ENCODE measurements at regions not wholly inside any gene's neighbourhood (a gene's known extent, or its start where the extent isn't known, plus 50 kb on each side); places are given as distances from the start of the nearest gene placed in this dataset.

DNA sequence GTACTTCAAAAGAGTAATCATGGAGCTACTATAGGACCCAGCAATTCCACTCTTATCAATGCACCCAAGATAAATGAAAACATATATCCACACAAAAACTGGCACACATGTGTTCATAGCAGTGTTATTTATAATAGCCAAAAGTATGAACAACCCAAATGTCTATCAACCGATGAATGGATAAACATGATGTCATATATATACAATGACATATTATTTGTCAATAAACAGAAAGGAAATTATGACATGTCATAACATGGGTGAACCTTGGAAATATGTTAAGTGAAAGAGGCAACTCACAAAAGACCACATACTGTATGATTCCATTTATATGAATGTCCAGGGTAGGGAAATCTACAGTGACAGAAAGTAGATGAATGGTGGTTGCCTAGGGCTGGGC is 347.1 kb upstream of the DDHD1 start:
- TF ChIP-seq, protein P1, sequence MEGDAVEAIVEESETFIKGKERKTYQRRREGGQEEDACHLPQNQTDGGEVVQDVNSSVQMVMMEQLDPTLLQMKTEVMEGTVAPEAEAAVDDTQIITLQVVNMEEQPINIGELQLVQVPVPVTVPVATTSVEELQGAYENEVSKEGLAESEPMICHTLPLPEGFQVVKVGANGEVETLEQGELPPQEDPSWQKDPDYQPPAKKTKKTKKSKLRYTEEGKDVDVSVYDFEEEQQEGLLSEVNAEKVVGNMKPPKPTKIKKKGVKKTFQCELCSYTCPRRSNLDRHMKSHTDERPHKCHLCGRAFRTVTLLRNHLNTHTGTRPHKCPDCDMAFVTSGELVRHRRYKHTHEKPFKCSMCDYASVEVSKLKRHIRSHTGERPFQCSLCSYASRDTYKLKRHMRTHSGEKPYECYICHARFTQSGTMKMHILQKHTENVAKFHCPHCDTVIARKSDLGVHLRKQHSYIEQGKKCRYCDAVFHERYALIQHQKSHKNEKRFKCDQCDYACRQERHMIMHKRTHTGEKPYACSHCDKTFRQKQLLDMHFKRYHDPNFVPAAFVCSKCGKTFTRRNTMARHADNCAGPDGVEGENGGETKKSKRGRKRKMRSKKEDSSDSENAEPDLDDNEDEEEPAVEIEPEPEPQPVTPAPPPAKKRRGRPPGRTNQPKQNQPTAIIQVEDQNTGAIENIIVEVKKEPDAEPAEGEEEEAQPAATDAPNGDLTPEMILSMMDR (IDR thresholded peaks at IDR 0.05; ENCODE audit: low read depth, low read length, poor library complexity, severe bottlenecking) = no peak
- no peak for TF ChIP-seq EZH2phosphoT487 (IDR thresholded peaks at IDR 0.05; ENCODE audit: borderline replicate concordance, low read length)

Data from DOHH2 (cell line).